Activated CD4-positive, alpha-beta memory T cell treated with anti-CD3 and anti-CD28 coated beads for 36 hours (primary cell): ENCODE measurements at regions not wholly inside any gene's neighbourhood (a gene's known extent, or its start where the extent isn't known, plus 50 kb on each side); places are given as distances from the start of the nearest gene placed in this dataset.
"Not testable (repeated sequence)": the region's sequence is repeated elsewhere in the genome, so short reads cannot be mapped to it uniquely, and the experiment has no call there.

ENCODE experiments used
- CTCF ChIA-PET: fragments of 350-600 bp; sonication (Branson Sonifier 250); formaldehyde crosslinking; loops from one replicate; lab custom pipeline; 2021; ENCODE audit warnings: antibody characterized with exemption, inconsistent platforms; lab: Charles Lee
- POLR2A ChIA-PET: fragments of 350-600 bp; sonication (Branson Sonifier 250); formaldehyde crosslinking; loops from one replicate; lab custom pipeline; 2021; ENCODE audit warnings: antibody characterized with exemption; lab: Charles Lee
- DNase-seq: peaks from one replicate; pipeline ENCODE4 v3.0.0-alpha.2; 2020
- H3K27ac Mint-ChIP-seq: one replicate; pipeline ENCODE4 v1.8.0; 2021; ENCODE audit warnings: mixed read lengths
- H3K27me3 Mint-ChIP-seq: one replicate; pipeline ENCODE4 v1.8.0; 2021; ENCODE audit warnings: mixed read lengths
- H3K36me3 Mint-ChIP-seq: one replicate; pipeline ENCODE4 v1.8.0; 2021; ENCODE audit warnings: mixed read lengths
- H3K4me1 Mint-ChIP-seq: one replicate; pipeline ENCODE4 v1.8.0; 2021; ENCODE audit warnings: low read depth, mixed read lengths
- H3K4me3 Mint-ChIP-seq: one replicate; pipeline ENCODE4 v1.8.0; 2021; ENCODE audit warnings: mild to moderate bottlenecking, mixed read lengths
- H3K9me3 Mint-ChIP-seq: one replicate; pipeline ENCODE4 v1.8.0; 2021; ENCODE audit warnings: mixed read lengths
- intact Hi-C: fragments of 100-400 bp; cut with micrococcal nuclease; formaldehyde crosslinking; loops from one replicate; pipeline ENCODE4 v1.15.1; 2023

- peaks cover 10% of the 10 kb centered on the region for H3K4me1 Mint-ChIP-seq
- H3K27me3 Mint-ChIP-seq: peaks cover 40% of the 10 kb centered on the region
- H3K9me3 Mint-ChIP-seq, DNase-seq, H3K4me3 Mint-ChIP-seq, H3K36me3 Mint-ChIP-seq, H3K27ac Mint-ChIP-seq: not testable (repeated sequence)
- POLR2A ChIA-PET: interaction anchor here (0.6 kb wide), 1 partner anchor 40 kb away, joined by 3 read pairs; no protein-coding TSS in a partner anchor
- intact Hi-C loops: loop anchor here (5.0 to 10.0 kb wide), 2 partner anchors 95 to 168 kb away; partner anchors contain the start of gene SIRPA
- CTCF ChIA-PET: interaction anchor here (1.4 kb wide), 1 partner anchor 23 kb away, joined by 4 read pairs; no protein-coding TSS in a partner anchor
These were observed 95.5 kb upstream of the SIRPA start for GRCh38 chr20:1799746-1800145.

- Mint-ChIP-seq H3K4me3 (no peak overlapping the region), H3K36me3 (no peaks in the 10 kb centered on the region), H3K27ac (no peak overlapping the region), H3K4me1 (peaks cover 10% of the 10 kb centered on the region), H3K9me3 (no peaks in the 10 kb centered on the region), H3K27me3 (peaks cover 32% of the 10 kb centered on the region)
- intact Hi-C loops: no loop called here
- POLR2A ChIA-PET: interaction anchor here (0.7 kb wide), 1 partner anchor 11 kb away, joined by 3 read pairs; no protein-coding TSS in a partner anchor
- CTCF ChIA-PET: no interaction called here
- no peak for DNase-seq
These were observed 96.2 kb upstream of the SIRPA start for GRCh38 chr20:1798982-1799381.

- CTCF ChIA-PET: interaction anchor here (1.2 kb wide), 1 partner anchor 29 kb away, joined by 3 read pairs; no protein-coding TSS in a partner anchor
- Mint-ChIP-seq H3K9me3 (no peaks in the 10 kb centered on the region), H3K4me3 (no peak overlapping the region), H3K4me1 (no peaks in the 10 kb centered on the region), H3K36me3 (no peaks in the 10 kb centered on the region), H3K27me3 (peaks cover 11% of the 10 kb centered on the region), H3K27ac (no peak overlapping the region)
- intact Hi-C loops: no loop called here
- POLR2A ChIA-PET: no interaction called here
- DNase-seq: no peak
These were observed 101.4 kb upstream of the SIRPA start for GRCh38 chr20:1793821-1794220.

- CTCF ChIA-PET: interaction anchor here (1.1 kb wide), 1 partner anchor 15 kb away, joined by 7 read pairs; no protein-coding TSS in a partner anchor
These were observed 102.9 kb upstream of the SIRPA start for GRCh38 chr20:1792274-1792673.

GRCh38 chr20:1790386-1790785 lies 104.8 kb upstream of the SIRPA start:
- Mint-ChIP-seq H3K27ac (no peak overlapping the region), H3K9me3 (no peaks in the 10 kb centered on the region), H3K4me1 (no peaks in the 10 kb centered on the region), H3K4me3 (no peak overlapping the region), H3K36me3 (no peaks in the 10 kb centered on the region), H3K27me3 (peaks cover 29% of the 10 kb centered on the region)
- DNase-seq: no peak
- ChIA-PET CTCF (interaction anchor here (1.2 to 1.5 kb wide), 3 partner anchors 13 to 286 kb away, joined by 3 to 7 read pairs (median 3); no protein-coding TSS in a partner anchor), POLR2A (no interaction called here)
- intact Hi-C loops: no loop called here

More at GRCh38 chr20:1792274-1792673, 102.9 kb upstream of the SIRPA start:
- no peaks in the 10 kb centered on the region for H3K4me1 Mint-ChIP-seq
- no peak overlapping the region for H3K4me3 Mint-ChIP-seq
- no peak for DNase-seq
- H3K27me3 Mint-ChIP-seq: peaks cover 20% of the 10 kb centered on the region
- no peaks in the 10 kb centered on the region for H3K36me3 Mint-ChIP-seq
- POLR2A ChIA-PET: no interaction called here
- intact Hi-C loops: no loop called here
- H3K9me3 Mint-ChIP-seq: no peaks in the 10 kb centered on the region
- no peak overlapping the region for H3K27ac Mint-ChIP-seq

- POLR2A ChIA-PET: no interaction called here
- intact Hi-C loops: no loop called here
- no peak overlapping the region for H3K4me3 Mint-ChIP-seq
- H3K9me3 Mint-ChIP-seq: no peaks in the 10 kb centered on the region
- H3K27me3 Mint-ChIP-seq: peaks cover 39% of the 10 kb centered on the region
- CTCF ChIA-PET: no interaction called here
- no peaks in the 10 kb centered on the region for H3K4me1 Mint-ChIP-seq
- no peak for DNase-seq
- H3K27ac Mint-ChIP-seq: no peak overlapping the region
- H3K36me3 Mint-ChIP-seq: no peaks in the 10 kb centered on the region
These were observed 107.2 kb upstream of the SIRPA start for GRCh38 chr20:1788044-1788443.

- ChIA-PET POLR2A (no interaction called here), CTCF (interaction anchor here (1.1 kb wide), 1 partner anchor 10 kb away, joined by 4 read pairs; no protein-coding TSS in a partner anchor)
- H3K4me3 Mint-ChIP-seq: no peak overlapping the region
- H3K9me3 Mint-ChIP-seq: no peaks in the 10 kb centered on the region
- DNase-seq: no peak
- no peaks in the 10 kb centered on the region for H3K36me3 Mint-ChIP-seq
- peaks cover 41% of the 10 kb centered on the region for H3K27me3 Mint-ChIP-seq
- H3K4me1 Mint-ChIP-seq: no peaks in the 10 kb centered on the region
- intact Hi-C loops: no loop called here
- H3K27ac Mint-ChIP-seq: no peak overlapping the region
These were observed 108.7 kb upstream of the SIRPA start for GRCh38 chr20:1786486-1786885.

GRCh38 chr20:1784586-1784985 lies 110.6 kb upstream of the SIRPA start:
- Mint-ChIP-seq H3K27ac (no peak overlapping the region), H3K36me3 (no peaks in the 10 kb centered on the region), H3K4me1 (no peaks in the 10 kb centered on the region), H3K9me3 (no peaks in the 10 kb centered on the region), H3K27me3 (peaks cover 39% of the 10 kb centered on the region), H3K4me3 (no peak overlapping the region)
- intact Hi-C loops: no loop called here
- no peak for DNase-seq
- ChIA-PET CTCF (no interaction called here), POLR2A (no interaction called here)

- Mint-ChIP-seq H3K4me3 (no peak overlapping the region), H3K27ac (no peak overlapping the region), H3K4me1 (no peaks in the 10 kb centered on the region), H3K9me3 (no peaks in the 10 kb centered on the region), H3K36me3 (no peaks in the 10 kb centered on the region), H3K27me3 (peaks cover 35% of the 10 kb centered on the region)
- POLR2A ChIA-PET: no interaction called here
- intact Hi-C loops: no loop called here
- no peak for DNase-seq
- CTCF ChIA-PET: no interaction called here
These were observed 112.0 kb upstream of the SIRPA start for GRCh38 chr20:1783245-1783644.

- no peaks in the 10 kb centered on the region for H3K9me3 Mint-ChIP-seq
- DNase-seq: no peak
- POLR2A ChIA-PET: no interaction called here
- CTCF ChIA-PET: interaction anchor here (1.8 kb wide), 1 partner anchor 278 kb away, joined by 7 read pairs; no protein-coding TSS in a partner anchor
- H3K4me1 Mint-ChIP-seq: peaks cover 4% of the 10 kb centered on the region
- H3K4me3 Mint-ChIP-seq: no peak overlapping the region
- intact Hi-C loops: no loop called here
- no peak overlapping the region for H3K27ac Mint-ChIP-seq
- no peaks in the 10 kb centered on the region for H3K36me3 Mint-ChIP-seq
- H3K27me3 Mint-ChIP-seq: peaks cover 28% of the 10 kb centered on the region
These were observed 113.0 kb upstream of the SIRPA start for GRCh38 chr20:1782181-1782580.

- peaks cover 15% of the 10 kb centered on the region for H3K4me1 Mint-ChIP-seq
- ChIA-PET CTCF (interaction anchor here (0.8 to 1.8 kb wide), 3 partner anchors 13 to 44 kb away, joined by 4 to 8 read pairs (median 4); no protein-coding TSS in a partner anchor), POLR2A (no interaction called here)
- peaks cover 14% of the 10 kb centered on the region for H3K27me3 Mint-ChIP-seq
- no peak overlapping the region for H3K27ac Mint-ChIP-seq
- H3K4me3 Mint-ChIP-seq: no peak overlapping the region
- intact Hi-C loops: loop anchor here (5.0 kb wide), 2 partner anchors 192 to 312 kb away; partner anchors contain the start of gene NSFL1C
- no peaks in the 10 kb centered on the region for H3K36me3 Mint-ChIP-seq
- no peak for DNase-seq
- H3K9me3 Mint-ChIP-seq: no peaks in the 10 kb centered on the region
These were observed 115.6 kb upstream of the SIRPA start for GRCh38 chr20:1779567-1779966.

- intact Hi-C loops: loop anchor here (5.0 kb wide), 2 partner anchors 191 to 311 kb away; partner anchors contain the start of gene NSFL1C
- POLR2A ChIA-PET: no interaction called here
- CTCF ChIA-PET: interaction anchor here (1.8 to 3.0 kb wide), 2 partner anchors 12 to 312 kb away, joined by 7 to 23 read pairs; partner anchors contain the start of gene NSFL1C
- no peaks in the 10 kb centered on the region for H3K36me3 Mint-ChIP-seq
- H3K9me3 Mint-ChIP-seq: no peaks in the 10 kb centered on the region
- no peak for DNase-seq
- peaks cover 15% of the 10 kb centered on the region for H3K4me1 Mint-ChIP-seq
- no peak overlapping the region for H3K27ac Mint-ChIP-seq
- H3K27me3 Mint-ChIP-seq: peaks cover 7% of the 10 kb centered on the region
- no peak overlapping the region for H3K4me3 Mint-ChIP-seq
These were observed 116.9 kb upstream of the SIRPA start for GRCh38 chr20:1778338-1778737.
